GM04504 (cell line): ENCODE measurements at regions not wholly inside any gene's neighbourhood (a gene's known extent, or its start where the extent isn't known, plus 50 kb on each side); places are given as distances from the start of the nearest gene placed in this dataset.

Experiments
- DNase-seq: peaks from one replicate; pipeline ENCODE4 v3.0.0-alpha.2; 2012; ENCODE audit warnings: low read depth

DNA sequence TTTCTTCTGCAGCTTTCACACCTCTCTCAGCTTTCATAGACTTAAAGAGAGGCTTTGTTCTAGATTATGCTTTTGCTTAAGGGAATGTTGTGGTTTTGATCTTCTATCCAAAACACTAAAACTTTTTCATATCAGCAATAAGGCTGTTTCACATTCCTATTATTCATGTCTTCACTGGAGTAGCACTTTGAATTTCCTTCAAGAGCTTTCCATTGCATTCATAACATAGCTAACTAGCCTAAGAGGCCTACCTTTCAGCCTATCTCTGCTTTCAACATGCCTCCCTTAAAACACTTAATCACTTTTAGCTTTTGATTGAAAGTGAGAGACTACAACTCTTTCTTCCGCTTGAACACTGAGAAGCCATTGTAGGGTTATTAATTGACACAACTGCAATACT is 1117.0 kb upstream of the PHF14 start:
- no peak for DNase-seq

DNA sequence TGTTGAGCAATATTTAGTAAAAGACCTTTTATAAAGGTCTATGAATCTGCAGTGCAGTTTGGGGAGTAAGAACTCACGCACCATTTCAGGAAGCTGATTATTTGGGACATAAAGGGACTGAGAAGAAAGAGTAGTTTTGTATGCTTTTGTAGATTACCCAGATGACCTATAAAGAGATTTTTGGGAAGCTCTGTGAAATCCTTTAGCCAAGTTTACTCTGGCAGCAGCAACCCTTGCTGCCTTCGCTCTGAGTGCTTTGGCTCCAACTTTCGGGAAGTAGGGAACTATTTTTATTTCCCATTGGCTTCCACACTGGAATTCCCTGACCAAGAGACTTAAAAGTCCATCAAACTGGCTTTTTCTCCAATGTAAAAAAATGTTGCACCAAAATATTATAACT is 1110.1 kb upstream of the PHF14 start:
- DNase-seq: no peak

DNA sequence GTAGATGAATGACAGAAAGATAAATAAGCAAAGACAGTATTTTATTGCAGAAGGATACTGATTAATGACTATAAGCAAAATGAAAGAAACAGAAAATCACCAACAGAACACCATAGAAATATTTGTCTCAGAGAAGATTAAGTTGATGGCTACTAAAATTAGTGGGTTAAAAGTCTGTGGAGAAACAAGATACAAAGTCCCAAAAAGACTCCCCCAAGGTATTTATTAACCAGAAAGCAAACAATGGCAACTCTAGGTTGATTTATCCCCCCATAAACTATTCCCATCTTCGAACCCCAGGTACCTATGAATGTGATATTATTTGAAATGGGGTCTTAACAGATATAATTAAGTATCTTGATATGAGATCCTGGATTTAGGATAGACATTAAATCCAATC is 1104.5 kb upstream of the PHF14 start:
- DNase-seq: no peak

DNA sequence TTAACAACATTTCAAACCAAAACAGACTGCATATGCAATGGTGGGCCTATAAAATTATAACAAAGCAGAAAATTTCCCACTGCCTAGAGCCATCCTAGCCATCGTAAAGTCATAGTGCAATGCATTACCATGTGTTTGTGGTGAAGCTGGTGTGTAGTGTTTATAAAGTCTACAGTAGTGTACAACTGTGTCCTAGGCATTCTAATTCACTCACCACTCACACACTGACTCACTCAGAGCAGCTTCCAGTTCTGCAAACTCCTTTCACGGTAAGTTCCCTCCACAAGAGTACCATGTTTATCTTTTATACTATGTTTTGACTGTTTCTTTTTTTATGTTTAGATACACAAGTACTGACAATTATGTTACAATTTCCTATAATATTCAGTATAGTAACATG is 1104.1 kb upstream of the PHF14 start:
- no peak for DNase-seq

DNA sequence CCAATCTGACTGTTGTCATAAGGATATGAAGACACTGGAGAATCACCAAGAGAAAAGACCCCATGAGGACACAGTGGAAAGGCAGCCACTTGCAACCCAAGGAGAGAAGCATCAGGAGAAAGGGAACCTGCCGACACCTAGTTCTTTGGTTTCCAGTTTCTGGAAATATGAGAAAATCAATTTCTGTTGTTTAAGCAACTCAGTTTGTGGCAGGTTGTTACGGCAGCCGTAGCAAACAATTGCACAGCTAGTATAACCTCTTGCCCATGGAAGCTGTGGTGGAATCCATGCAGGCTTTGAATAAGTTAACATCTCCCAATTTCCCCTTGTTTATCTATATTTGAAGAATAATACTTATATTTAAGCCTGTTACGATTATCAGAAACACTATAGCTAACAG is 1103.0 kb upstream of the PHF14 start:
- no peak for DNase-seq

DNA sequence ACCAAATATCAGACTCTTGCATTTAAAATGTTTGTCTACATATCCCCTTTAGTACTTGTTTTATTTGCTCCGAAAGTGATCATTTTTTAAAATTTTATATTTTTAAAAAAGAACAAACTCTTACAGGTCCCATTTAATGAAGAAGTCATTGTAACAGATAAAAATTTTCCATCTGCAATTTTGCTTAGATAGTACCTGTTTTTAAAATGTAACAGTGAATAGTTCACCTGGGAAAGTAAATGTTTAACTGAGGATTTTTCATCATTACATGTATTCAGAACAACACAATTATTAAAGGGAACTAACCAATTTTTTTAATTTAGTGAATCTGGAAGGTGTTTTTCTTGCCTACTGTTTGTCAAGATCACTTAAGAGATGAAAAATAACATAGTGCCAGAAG is 1099.5 kb upstream of the PHF14 start:
- no peak for DNase-seq

DNA sequence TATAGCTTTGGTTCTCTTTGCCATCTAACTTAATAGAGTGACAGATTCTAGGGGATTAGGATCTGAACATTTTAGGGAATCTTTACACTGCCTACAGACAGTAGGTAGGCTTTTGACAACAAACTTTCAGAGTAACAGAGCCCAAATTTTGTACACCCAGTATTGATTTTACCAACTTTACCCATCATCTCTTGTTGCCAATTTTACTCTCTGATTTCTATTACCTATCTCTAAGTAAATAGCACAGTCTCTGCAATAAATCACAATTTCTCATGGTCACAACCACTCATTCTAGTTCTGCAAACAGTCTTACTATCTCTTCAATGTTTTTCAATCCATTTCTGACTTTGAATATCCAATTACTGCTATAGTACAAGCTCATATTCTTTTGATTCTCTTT is 1097.6 kb upstream of the PHF14 start:
- DNase-seq: no peak

DNA sequence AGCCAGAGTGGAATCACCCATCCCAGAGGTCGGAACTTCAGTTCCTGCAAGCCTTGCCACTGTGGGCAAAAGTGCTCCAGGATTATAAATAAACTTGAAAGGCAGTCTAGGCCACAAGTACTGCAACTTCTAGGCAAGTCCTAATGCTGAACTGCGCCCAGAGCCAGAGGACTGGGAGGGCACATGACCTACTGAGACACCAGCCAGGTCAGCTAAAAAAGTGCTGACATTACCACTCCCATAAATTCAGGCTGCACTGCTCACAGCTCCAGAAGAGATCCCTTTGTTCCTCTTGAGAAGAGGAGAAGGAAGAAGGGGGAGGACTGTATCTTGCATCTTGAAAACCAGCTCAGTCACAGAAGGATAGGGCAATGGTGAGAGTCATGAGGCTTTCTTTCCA is 1084.1 kb upstream of the PHF14 start:
- no peak for DNase-seq

DNA sequence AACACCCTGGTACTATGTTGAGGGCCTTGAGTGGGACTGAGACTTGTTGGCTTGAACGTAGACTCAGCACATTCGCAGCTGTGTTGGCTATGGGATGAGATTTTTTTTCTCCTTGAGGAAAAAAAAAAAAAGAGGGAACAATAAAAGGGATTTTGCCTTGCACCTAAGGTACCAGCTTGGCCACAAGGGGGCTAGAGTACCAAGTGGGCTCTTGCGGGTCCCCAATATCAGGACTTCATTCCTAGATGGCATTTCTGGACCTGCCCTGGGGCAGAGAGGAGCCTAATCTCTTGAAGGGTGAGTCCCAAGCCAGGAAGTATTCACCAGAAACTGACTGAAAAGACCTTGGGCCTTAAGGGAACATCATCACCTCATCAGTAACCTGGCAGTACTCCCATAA is 1083.6 kb upstream of the PHF14 start:
- DNase-seq: no peak

DNA sequence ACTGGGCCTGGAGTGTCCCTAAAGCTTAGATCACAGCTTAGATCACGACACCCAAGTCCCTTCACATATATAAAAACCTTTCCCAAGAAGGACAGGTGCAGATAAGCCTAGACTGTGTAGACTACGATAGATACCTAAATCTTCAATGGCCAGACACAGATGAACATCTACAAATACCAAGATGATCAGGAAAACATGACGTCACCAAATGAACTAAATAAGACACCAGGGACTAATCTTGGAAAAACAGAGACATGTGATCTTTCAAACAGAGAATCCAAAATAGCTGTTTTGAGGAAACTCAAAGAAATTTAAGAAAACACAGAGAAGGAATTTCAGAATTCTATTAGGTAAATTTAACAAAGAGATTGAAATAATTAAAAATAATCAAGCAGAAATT is 1082.6 kb upstream of the PHF14 start:
- no peak for DNase-seq

DNA sequence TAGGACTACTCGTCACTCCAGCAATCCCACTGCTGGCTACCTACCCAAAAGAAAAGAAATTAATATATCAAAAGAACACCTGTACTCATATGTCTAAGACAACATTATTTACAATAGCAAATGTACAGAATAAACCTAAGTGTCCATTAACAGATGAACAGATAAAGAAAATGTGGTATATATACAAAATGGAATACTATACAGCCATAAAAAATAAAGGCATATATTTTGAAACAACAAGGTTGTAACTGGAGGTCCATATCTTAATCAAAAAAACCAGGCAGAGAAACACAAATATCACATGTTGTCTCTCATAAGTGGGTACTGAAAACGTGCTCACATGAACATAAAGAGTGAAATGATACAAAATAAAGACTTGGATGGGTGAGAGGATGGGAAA is 1073.3 kb upstream of the PHF14 start:
- DNase-seq: no peak

DNA sequence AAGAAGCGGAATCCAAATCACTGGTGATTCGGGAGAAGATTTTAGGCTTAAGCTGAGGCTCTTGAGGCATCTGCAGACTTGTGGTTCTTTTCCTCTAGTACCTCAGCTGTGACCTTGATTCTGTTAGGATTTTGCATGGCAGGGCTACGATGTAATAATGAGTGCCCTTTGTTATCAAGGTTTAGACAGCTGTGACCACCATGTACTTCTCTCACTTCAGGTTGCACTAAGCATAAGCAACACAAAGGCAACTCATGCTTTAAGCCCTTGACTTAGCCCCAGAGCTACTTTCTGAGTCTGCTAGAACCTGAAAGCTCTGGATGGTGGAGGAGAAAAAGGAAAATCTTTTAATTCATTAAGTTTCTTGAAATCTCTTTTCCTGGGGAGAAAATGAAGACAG is 1052.3 kb upstream of the PHF14 start:
- DNase-seq: no peak

DNA sequence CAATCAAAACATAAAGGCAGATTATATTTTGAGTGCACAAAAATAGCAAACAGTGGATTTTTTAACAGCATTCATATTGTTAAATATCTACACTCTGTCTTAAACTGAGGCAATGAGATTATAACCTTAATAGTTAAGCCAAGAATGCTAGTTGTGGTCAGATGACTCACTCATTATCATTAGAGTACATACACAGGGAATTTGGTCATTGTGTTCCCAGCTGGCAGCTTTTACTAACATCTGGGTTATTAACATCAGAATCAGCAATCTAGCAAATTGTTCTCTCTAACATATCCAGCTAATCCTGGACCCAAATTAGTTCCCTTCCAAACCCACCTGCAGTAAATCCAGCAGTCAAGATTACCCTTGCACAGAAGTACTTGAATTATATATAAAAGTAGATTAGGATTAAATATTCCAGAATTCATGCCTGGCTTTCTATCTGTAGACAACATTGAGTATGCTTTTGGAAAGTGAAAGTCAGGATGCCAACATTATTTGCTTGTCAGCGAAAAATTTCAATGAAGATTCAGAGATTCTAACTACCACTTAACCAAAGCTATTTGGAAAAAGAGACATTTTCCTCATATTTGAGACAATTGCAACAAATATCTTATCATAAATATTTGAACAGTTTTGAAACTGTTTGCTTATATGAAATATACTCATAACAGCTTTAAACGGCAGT is 1035.6 kb upstream of the PHF14 start:
- DNase-seq: no peak

DNA sequence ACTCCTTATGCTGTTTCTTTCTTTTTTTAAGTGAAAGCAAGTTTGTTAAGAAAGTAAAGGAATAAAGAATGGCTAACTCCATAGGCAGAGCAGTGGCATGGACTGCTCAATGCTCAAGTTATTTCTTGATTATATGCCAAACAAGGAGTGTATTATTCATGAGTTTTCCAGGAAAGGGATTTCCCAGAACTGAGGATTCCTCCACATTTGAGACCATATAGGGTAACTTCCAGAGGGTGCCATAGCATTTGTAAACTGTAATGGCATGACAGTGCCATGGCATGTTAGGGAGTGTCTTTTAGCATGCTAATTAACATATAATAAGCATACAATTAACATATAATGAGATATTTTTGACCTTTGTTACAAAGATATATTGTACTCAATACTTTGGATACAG is 1034.5 kb upstream of the PHF14 start:
- no peak for DNase-seq

DNA sequence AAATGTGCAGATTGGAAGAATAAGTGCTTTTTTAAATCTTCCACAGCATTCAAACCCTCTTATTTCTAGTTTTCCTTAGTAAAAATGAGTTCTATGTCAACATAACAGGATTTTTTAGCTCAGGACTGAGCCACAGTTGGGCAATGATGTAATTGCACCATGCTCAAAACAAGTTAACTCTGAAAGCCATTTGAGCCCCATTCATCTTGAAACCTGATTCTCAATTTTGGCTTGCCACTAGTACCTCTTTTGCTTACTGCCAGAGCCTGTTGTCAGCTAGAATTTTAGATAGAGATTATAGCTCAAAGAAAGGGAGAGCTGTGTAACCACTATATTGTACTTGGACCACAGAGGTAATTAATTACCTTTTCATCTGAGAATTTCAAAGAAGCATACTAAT is 1028.5 kb upstream of the PHF14 start:
- DNase-seq: no peak

DNA sequence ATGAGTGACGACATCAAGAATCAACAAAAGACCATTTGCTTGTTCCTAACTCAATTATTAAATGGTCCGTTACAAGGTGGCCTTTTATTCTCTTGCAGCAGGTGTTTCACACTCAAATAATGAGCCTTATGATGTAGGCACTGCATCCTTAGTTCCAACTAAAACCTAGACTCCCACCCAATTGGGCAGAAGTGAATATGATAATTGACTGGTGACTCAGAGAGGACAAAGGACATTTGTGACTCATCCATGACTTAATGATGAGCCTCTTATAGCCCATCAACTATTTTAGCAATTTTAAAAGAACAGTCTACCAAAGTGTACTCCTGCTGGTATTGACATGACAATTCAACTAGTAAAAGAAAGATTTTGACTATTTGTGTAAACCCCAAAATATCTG is 1027.8 kb upstream of the PHF14 start:
- no peak for DNase-seq

DNA sequence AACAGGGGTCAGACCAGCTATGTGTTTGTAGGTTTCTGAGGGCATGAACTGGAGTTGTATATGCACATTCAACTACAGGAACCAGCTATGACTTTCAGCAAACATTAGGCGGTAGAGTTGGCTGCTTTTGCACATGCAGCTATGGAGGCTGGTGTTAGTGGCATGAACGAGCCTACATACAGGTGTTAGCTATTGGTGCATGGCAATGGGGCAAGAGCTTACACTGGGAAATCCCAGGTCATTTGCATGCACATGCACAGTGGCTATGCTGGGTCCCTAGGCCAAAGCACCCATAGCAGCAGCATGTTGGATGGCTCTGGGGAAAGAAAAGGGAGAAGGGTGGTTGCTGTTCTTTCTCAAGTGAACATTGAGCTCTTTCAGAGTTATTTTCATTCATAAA is 1018.5 kb upstream of the PHF14 start:
- no peak for DNase-seq

DNA sequence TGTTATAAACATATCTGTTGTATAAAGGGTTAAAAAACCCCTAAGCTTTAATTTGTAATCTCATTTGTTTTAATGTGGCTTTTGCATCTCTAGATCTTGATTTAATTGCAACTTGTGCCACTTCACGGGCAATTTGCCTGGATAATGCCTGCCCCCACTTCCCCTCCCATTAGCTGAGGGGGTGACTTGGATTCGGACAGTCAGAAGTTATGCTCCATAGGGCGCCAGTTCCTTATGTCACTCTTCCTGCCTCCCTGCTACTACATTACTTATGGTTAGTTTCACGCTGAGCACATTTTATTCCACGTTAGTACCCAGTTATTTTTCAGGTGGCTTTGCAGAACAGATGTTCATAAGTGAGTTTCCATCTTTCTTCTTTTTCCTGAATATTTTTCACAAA is 1015.2 kb upstream of the PHF14 start:
- DNase-seq: no peak

DNA sequence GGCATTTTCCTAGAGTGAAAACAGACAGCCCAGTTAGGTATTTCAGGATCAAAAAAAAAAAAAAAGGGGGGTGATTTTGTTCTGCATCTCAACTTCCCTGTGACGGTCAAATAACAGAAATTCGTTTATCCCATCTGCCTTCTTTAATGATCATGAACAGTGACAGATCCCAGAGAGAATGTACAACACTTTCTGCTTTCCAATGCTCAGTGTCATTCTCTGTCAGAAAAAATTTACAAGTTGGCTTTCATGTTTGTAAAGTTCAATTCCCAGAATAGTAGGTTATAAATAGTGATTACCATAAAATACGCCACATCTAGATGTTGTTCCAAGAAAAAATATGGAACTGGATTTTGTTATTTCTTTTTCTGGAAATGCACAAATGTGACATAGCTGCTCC is 1013.2 kb upstream of the PHF14 start:
- no peak for DNase-seq

DNA sequence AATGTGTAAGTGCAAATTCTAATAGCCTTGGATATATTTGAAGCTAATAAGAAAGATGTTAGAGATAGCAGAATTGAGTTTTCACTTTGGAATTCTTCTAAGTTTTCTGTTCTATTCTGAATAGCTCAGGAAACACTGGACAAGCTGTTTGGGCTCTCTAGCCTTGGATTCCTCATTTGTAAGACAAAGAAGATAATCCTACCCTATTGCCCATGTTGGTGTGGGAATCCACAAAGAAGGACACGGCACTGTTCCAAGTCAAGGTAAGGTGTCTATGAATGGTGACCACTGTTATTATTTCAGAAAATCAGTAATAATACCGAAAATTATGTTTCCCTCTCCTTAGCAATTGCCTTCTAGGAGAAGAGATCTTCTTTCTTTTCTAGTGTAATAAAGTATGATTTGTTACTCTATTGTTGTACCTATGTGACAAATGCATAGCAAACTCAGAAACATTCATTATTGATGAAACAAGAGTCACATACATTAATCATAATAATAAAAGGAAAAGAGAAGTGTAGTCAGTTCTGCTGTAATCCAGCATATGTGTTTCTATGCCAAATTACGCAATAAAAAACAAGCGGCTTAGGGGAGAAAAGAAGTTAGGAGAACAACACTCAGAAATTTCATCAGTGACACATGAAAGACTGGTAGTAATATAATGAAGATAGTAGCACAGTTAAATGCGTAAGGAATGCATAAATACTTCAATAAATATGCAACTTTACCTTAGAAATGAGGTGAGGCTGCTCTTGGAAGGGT is 1012.3 kb upstream of the PHF14 start:
- no peak for DNase-seq

DNA sequence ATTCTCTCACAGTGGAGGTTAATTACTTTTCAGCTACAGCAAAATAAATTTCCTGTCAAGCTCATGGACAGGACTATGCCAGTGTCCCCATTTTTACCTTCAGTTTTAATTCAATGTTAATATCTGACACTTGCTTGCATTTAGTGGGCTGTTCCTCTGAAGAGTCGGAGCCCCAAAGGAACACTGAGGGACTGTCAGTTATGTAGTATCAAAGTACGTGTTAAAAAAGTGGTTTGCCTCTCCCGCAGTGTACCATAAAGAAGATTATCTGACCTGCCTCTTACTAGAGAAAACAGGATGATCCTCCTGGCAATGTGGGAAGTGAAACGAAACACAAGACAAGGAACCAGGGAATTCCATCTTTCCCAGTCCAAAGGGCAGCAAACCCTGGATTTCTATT is 1010.9 kb upstream of the PHF14 start:
- no peak for DNase-seq

DNA sequence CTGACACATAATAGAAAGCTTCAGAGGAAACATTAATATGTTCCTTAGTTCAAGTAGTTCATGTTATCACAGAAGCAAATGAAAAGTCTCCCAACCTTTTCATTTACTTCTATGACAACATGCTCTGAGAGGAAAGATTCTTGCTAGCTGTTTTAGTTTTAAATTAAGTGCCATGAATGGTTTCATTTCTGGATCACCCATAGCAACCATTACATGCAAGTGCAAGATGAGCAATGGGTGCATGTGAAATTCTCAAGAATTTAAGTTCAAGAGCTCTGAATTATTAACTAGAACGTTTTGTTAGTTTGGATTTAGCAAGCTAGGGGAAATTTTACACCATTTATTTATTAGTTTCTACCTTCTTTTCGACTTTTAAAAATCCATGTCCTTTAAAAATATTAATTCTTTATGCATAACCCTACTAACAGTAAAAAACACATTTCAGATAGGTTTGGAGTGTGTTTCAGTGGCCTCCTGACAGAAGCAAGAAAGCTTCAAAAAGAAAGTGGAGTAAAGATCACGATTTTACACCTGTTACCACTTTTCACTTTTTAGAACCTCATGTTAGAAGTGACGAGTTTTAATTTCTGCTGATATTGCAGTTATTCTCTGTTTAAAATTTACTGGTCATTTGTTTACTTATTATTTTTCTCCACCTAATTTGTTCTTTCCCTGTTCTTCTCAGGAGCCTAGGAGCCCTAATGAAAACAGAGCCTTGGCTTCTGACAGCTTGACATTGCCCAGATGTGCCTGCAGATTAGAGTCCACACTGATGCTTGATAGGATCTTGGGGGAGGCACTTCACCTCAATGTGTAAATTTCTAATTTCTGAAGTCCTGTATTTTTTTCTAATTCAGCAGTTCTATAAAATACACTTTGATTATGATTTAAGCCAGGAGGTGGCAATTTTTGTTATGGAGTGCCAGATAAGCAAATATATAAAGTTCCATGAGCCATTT is 995.3 kb upstream of the PHF14 start:
- DNase-seq: no peak
